K562 (cell line): ENCODE measurements at regions not wholly inside any gene's neighbourhood (a gene's known extent, or its start where the extent isn't known, plus 50 kb on each side); places are given as distances from the start of the nearest gene placed in this dataset.

ENCODE experiments used
- ATAC-seq: fragments of 200-7000 bp; cut with Tn5 transposase; 3 replicates; pipeline ENCODE4 v1.9.1; 2020; ENCODE audit warnings: moderate library complexity
- BruUV-seq: library from RNA; stranded (reverse); fragments of 400-500 nt; replicated peaks from 2 replicates; lab custom pipeline; 2021; lab: Mats Ljungman, UMichigan
- CTCF ChIA-PET: fragments of 300-600 bp; formaldehyde crosslinking; extraction: SDS; loops from one replicate; lab custom pipeline; 2021; ENCODE audit warnings: low intra/inter-chr PET ratio; lab: Yijun Ruan, JAX
- POLR2A ChIA-PET: fragments of 300-600, 350-650 bp; sonication (Branson Sonifier 250); formaldehyde crosslinking; extraction: SDS; loops from one replicate; lab custom pipeline; 2021; ENCODE audit warnings: antibody characterized with exemption, inconsistent platforms; lab: Yijun Ruan, JAX
- DNase-seq, 4 experiments: peaks; one replicate each; pipeline versions ENCODE4 v3.0.0 to v3.0.0-alpha.2; 2011 to 2018; ENCODE audit warnings: low spot score in 3 of 4, mixed read lengths in 3 of 4; ENCODE audit errors: extremely low read depth in 1 of 4
- FAIRE-seq: peaks from 2 replicates; lab custom pipeline; 2011; peaks lifted over from hg19 to GRCh38; lab: Jason Lieb, UNC
- H2AFZ ChIP-seq: 2 replicates; pipeline ENCODE4 v1.6.0; 2011; ENCODE audit warnings: low read depth, low read length, control low read depth, inconsistent platforms
- H3K27ac ChIP-seq: fragments of 200-600 bp; 3 replicates; pipeline ENCODE4 v1.8.0; 2011; ENCODE audit warnings: low read depth, mild to moderate bottlenecking, control low read depth, inconsistent platforms, low read length, moderate library complexity, mixed read lengths; ENCODE audit errors: extremely low read depth
- H3K27me3 ChIP-seq, 2 experiments: fragments of 300-600 bp in 1 of 2; 2 replicates in 1 of 2; 3 replicates in 1 of 2; pipeline versions ENCODE4 v1.6.0 to v1.8.0; 2011; ENCODE audit warnings: inconsistent platforms in 2 of 2, low read length in 2 of 2, mild to moderate bottlenecking in 1 of 2, mixed read lengths in 1 of 2, moderate library complexity in 1 of 2; ENCODE audit not compliant: control insufficient read depth in 2 of 2, insufficient read depth in 2 of 2
- H3K36me3 ChIP-seq: fragments of 300-600 bp; 3 replicates; pipeline ENCODE4 v1.8.0; 2011; ENCODE audit warnings: mild to moderate bottlenecking, low read length, inconsistent platforms; ENCODE audit not compliant: control insufficient read depth, insufficient read depth
- H3K4me1 ChIP-seq, 2 experiments: fragments of 200-600 bp in 1 of 2; replicated peaks in 1 of 2; 2 replicates in 1 of 2; 3 replicates in 1 of 2; pipeline versions ENCODE4 v1.5.1 to v1.8.0; 2011; ENCODE audit warnings: inconsistent platforms in 2 of 2, low read length in 2 of 2, mild to moderate bottlenecking in 1 of 2, mixed read lengths in 1 of 2, moderate library complexity in 1 of 2; ENCODE audit not compliant: control insufficient read depth in 2 of 2, insufficient read depth in 2 of 2
- H3K4me2 ChIP-seq: 2 replicates; pipeline ENCODE4 v1.6.1; 2011; ENCODE audit warnings: low read length, control low read depth, inconsistent platforms, mixed read lengths; ENCODE audit not compliant: insufficient read depth
- H3K4me3 ChIP-seq: fragments of 200-600 bp; sonication (generic), shearing (Covaris generic); 2 replicates; pipeline ENCODE4 v1.5.1; 2016; ENCODE audit warnings: control low read depth, inconsistent platforms
- H3K79me2 ChIP-seq: fragments of 200-600 bp; 3 replicates; pipeline ENCODE4 v1.8.0; 2011; ENCODE audit warnings: low read length, inconsistent platforms; ENCODE audit not compliant: control insufficient read depth, insufficient read depth
- H3K9ac ChIP-seq, 2 experiments: 2 replicates each; pipeline versions ENCODE4 v1.6.0 to v1.6.1; 2011; ENCODE audit warnings: low read depth in 2 of 2, low read length in 2 of 2, control low read depth in 1 of 2, inconsistent platforms in 1 of 2, mild to moderate bottlenecking in 1 of 2, mixed read lengths in 1 of 2; ENCODE audit not compliant: insufficient read depth in 1 of 2
- H3K9me1 ChIP-seq: one replicate; pipeline ENCODE4 v1.6.0; 2011; ENCODE audit warnings: inconsistent platforms, mild to moderate bottlenecking, low read length, moderate library complexity; ENCODE audit not compliant: control insufficient read depth, insufficient read depth
- H3K9me3 ChIP-seq: replicated peaks from 2 replicates; pipeline ENCODE4 v1.5.1; 2011; ENCODE audit warnings: low read depth, low read length, inconsistent platforms; ENCODE audit not compliant: control insufficient read depth, insufficient read depth
- H4K20me1 ChIP-seq: replicated peaks from 2 replicates; pipeline ENCODE4 v1.6.1; 2011; ENCODE audit warnings: low read length, inconsistent platforms, mixed read lengths; ENCODE audit not compliant: control insufficient read depth, insufficient read depth
- ARID1B ChIP-seq: fragments of 450-650 bp; IDR thresholded peaks from 2 replicates; pipeline ENCODE4 v1.6.1; 2016; ENCODE audit warnings: antibody characterized with exemption, mild to moderate bottlenecking, inconsistent platforms
- ATF7 ChIP-seq: fragments of 450-650 bp; IDR thresholded peaks from 2 replicates; pipeline ENCODE4 v1.7.1; 2014; ENCODE audit warnings: mild to moderate bottlenecking, moderate library complexity
- BDP1 ChIP-seq: IDR thresholded peaks from 3 replicates; pipeline ENCODE4 v1.6.1; 2011; ENCODE audit not compliant: insufficient read length, insufficient read depth
- CREB1 ChIP-seq, 2 experiments: sonication (generic) in 1 of 2; formaldehyde crosslinking in 1 of 2; IDR thresholded peaks; 2 replicates each; pipeline versions ENCODE4 v1.6.1 to v1.8.0; 2012 to 2022; ENCODE audit warnings: inconsistent platforms in 1 of 2, mild to moderate bottlenecking in 1 of 2, missing genetic modification reagents in 1 of 2, moderate library complexity in 1 of 2
- EP300 ChIP-seq: IDR thresholded peaks from 2 replicates; pipeline ENCODE4 v1.6.1; 2012; ENCODE audit warnings: low read length, improper control_type of control experiment
- EP400 ChIP-seq: fragments of 450-650 bp; IDR thresholded peaks from 2 replicates; pipeline ENCODE4 v1.6.1; 2017; ENCODE audit warnings: antibody characterized with exemption, mild to moderate bottlenecking, moderate library complexity
- FOXK1 ChIP-seq: sonication (generic); formaldehyde crosslinking; IDR thresholded peaks from 2 replicates; pipeline ENCODE4 v1.8.0; 2022; ENCODE audit warnings: missing genetic modification reagents, mild to moderate bottlenecking, borderline replicate concordance
- GATA2 ChIP-seq: sonication (generic); formaldehyde crosslinking; IDR thresholded peaks from 2 replicates; pipeline ENCODE4 v1.4.0; 2020; ENCODE audit warnings: mild to moderate bottlenecking, missing genetic modification reagents
- ILK ChIP-seq: fragments of 450-650 bp; IDR thresholded peaks from 2 replicates; pipeline ENCODE4 v1.6.1; 2016; ENCODE audit warnings: missing genetic modification characterization, low read depth, mild to moderate bottlenecking, missing compliant biosample characterization, moderate library complexity, borderline replicate concordance
- IRF9 ChIP-seq: fragments of 450-650 bp; IDR thresholded peaks from 2 replicates; pipeline ENCODE4 v1.6.1; 2016; ENCODE audit warnings: missing biosample characterization, missing genetic modification characterization
- NFE2 ChIP-seq: IDR thresholded peaks from 2 replicates; pipeline ENCODE4 v1.6.1; 2014; ENCODE audit warnings: antibody characterized with exemption, low read depth
- NFE2L1 ChIP-seq: fragments of 450-650 bp; IDR thresholded peaks from 2 replicates; pipeline ENCODE4 v1.6.1; 2016; ENCODE audit warnings: missing genetic modification characterization, low read depth, mild to moderate bottlenecking, missing compliant biosample characterization, moderate library complexity, borderline replicate concordance
- RFX7 ChIP-seq: fragments of 250-450 bp; sonication (Bioruptor Pico); IDR thresholded peaks from 2 replicates; pipeline ENCODE4 v1.5.1; 2021; ENCODE audit warnings: mild to moderate bottlenecking
- SMC3 ChIP-seq: conservative IDR thresholded peaks from 2 replicates; pipeline ENCODE4 v1.6.1; 2011; ENCODE audit warnings: low read depth, low read length, improper control_type of control experiment; ENCODE audit not compliant: insufficient read depth
- TCFL5 ChIP-seq: fragments of 250-450 bp; sonication (Bioruptor Pico); conservative IDR thresholded peaks from 2 replicates; pipeline ENCODE4 v1.6.1; 2021; ENCODE audit warnings: mild to moderate bottlenecking, moderate library complexity, matching md5 sums
- TEAD4 ChIP-seq, 2 experiments: sonication (generic) in 1 of 2; formaldehyde crosslinking in 1 of 2; IDR thresholded peaks; 2 replicates each; pipeline versions ENCODE4 v1.6.1 to v1.8.0; 2012 to 2022; ENCODE audit warnings: borderline replicate concordance in 1 of 2, inconsistent platforms in 1 of 2, low read length in 1 of 2, mild to moderate bottlenecking in 1 of 2, missing genetic modification reagents in 1 of 2
- TOE1 ChIP-seq, 2 experiments: fragments of 450-650 bp in 1 of 2; sonication (generic) in 1 of 2; formaldehyde crosslinking in 1 of 2; IDR thresholded peaks; 2 replicates each; pipeline versions ENCODE4 v1.7.1 to v1.8.0; 2016 to 2022; ENCODE audit warnings: borderline replicate concordance in 2 of 2, mild to moderate bottlenecking in 2 of 2, antibody characterized with exemption in 1 of 2, inconsistent platforms in 1 of 2, low read depth in 1 of 2, missing genetic modification reagents in 1 of 2, moderate library complexity in 1 of 2
- ZNF316 ChIP-seq: fragments of 450-650 bp; IDR thresholded peaks from 2 replicates; pipeline ENCODE4 v1.6.1; 2016
- WGBS: fragments of 100-300 bp; shearing (Covaris generic); methylation state at CpG from one replicate; pipeline ENCODE4 v1.1.6; 2016; ENCODE audit warnings: low coverage, mixed read lengths; ENCODE audit not compliant: insufficient coverage; ENCODE audit errors: missing lambda C conversion rate; 5-methylcytosine and 5-hydroxymethylcytosine counted together
- in situ Hi-C: fragments of 300-500 bp; cut with MboI; formaldehyde crosslinking; loops from 4 replicates; pipeline ENCODE4 v1.15.0; 2018; ENCODE audit warnings: inconsistent platforms, mixed read lengths
- intact Hi-C: fragments of 100-400 bp; cut with micrococcal nuclease; formaldehyde crosslinking; loops from 2 replicates; pipeline ENCODE4 v1.14.2; 2022
- TF ChIP-seq, protein P1 (sequence below): fragments of 450-650 bp; IDR thresholded peaks from 2 replicates; pipeline ENCODE4 v1.6.1; 2018; ENCODE audit warnings: mild to moderate bottlenecking, low read depth; ENCODE audit not compliant: partially characterized antibody
- TF ChIP-seq, protein P2 (sequence below): fragments of 250-450 bp; sonication (Bioruptor Pico); IDR thresholded peaks from 2 replicates; pipeline ENCODE4 v1.6.1; 2021; ENCODE audit warnings: mild to moderate bottlenecking

- Histone ChIP-seq H3K9ac (no peak overlapping the region), H2AFZ (no peak overlapping the region), H3K36me3 (no peaks in the 10 kb centered on the region), H3K4me3 (no peak overlapping the region)
- 43% methylated on average over 2 of the region's 2 CpGs for WGBS
- DNase-seq: no peak
- TF ChIP-seq ATF7 (no peak), TEAD4 (IDR thresholded peaks at IDR 0.05; ENCODE audit: low read length) (no peak), TEAD4 (CRISPR knock-in tag; IDR thresholded peaks at IDR 0.05; ENCODE audit: borderline replicate concordance) (no peak), NFE2 (no peak), IRF9 (no peak), EP300 (no peak), TCFL5 (no peak), TOE1 (IDR thresholded peaks at IDR 0.05; ENCODE audit: borderline replicate concordance) (no peak), TOE1 (CRISPR knock-in tag; IDR thresholded peaks at IDR 0.05; ENCODE audit: borderline replicate concordance, low read depth) (no peak), NFE2L1 (tag) (no peak), CREB1 (IDR thresholded peaks at IDR 0.05) (no peak), CREB1 (CRISPR knock-in tag; IDR thresholded peaks at IDR 0.05) (no peak), ARID1B (no peak), GATA2 (CRISPR knock-in tag) (no peak), ILK (tag) (no peak), FOXK1 (CRISPR knock-in tag) (no peak), ZNF316 (no peak), RFX7 (CRISPR knock-in tag) (no peak), BDP1 (no peak), SMC3 (no peak), EP400 (no peak)
- TF ChIP-seq, protein P1, sequence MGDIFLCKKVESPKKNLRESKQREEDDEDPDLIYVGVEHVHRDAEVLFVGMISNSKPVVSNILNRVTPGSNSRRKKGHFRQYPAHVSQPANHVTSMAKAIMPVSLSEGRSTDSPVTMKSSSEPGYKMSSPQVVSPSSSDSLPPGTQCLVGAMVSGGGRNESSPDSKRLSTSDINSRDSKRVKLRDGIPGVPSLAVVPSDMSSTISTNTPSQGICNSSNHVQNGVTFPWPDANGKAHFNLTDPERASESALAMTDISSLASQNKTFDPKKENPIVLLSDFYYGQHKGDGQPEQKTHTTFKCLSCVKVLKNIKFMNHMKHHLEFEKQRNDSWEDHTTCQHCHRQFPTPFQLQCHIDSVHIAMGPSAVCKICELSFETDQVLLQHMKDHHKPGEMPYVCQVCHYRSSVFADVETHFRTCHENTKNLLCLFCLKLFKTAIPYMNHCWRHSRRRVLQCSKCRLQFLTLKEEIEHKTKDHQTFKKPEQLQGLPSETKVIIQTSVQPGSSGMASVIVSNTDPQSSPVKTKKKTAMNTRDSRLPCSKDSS: no peak
- TF ChIP-seq, protein P2, sequence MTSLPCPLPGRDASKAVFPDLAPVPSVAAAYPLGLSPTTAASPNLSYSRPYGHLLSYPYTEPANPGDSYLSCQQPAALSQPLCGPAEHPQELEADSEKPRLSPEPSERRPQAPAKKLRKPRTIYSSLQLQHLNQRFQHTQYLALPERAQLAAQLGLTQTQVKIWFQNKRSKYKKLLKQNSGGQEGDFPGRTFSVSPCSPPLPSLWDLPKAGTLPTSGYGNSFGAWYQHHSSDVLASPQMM (CRISPR knock-in tag): no peak
- TF ChIP-seq, all 486 proteins: peak for 0
- in situ Hi-C loops (no loop called here), intact Hi-C loops (no loop called here)
- Histone ChIP-seq H3K9me1 (no peaks in the 10 kb centered on the region), H4K20me1 (0 out of 2 replicates have a peak, but pooled peaks cover 4% of the 10 kb centered on the region), H3K79me2 (no peaks in the 10 kb centered on the region), H3K27ac (no peak overlapping the region), H3K9me3 (no peaks in the 10 kb centered on the region), H3K4me1 (no peaks in the 10 kb centered on the region; a peak in 1 of 5 replicates), H3K27me3 (peaks cover 2 to 4% of the 10 kb centered on the region in 2 experiments; a peak in 2 of 5 replicates), H3K4me2 (no peak overlapping the region)
- no peak for FAIRE-seq
- ATAC-seq: no peak
- ChIA-PET POLR2A (no interaction called here), CTCF (no interaction called here)
- no TSS peak for BruUV-seq
Measured at GRCh38 chr1:201762381-201762780, 66.6 kb upstream of the IPO9 start.
